ENCODE measurements at regions not wholly inside any gene's neighbourhood (a gene's known extent, or its start where the extent isn't known, plus 50 kb on each side); places are given as distances from the start of the nearest gene placed in this dataset.

- intact Hi-C loops (cut with DNase I) = no loop called here
- Histone ChIP-seq H3K27ac (no peak overlapping the region), H3K27me3 (no peaks in the 10 kb centered on the region), H3K9me3 (no peaks in the 10 kb centered on the region), H3K36me3 (no peaks in the 10 kb centered on the region), H3K4me1 (ENCODE audit: insufficient read depth) (no peaks in the 10 kb centered on the region), H3K4me3 (no peak overlapping the region)
- 91 to 94% (median 93%) methylated on average over 2 of the region's 2 CpGs for WGBS, 3 donors
- DNase-seq = no peak
- no peak for TF ChIP-seq EP300 (IDR thresholded peaks at IDR 0.05)
Measured at GRCh38 chr3:31193429-31193828, 299.0 kb upstream of the GADL1 start.

- WGBS, 3 donors = 95 to 98% (median 97%) methylated on average over 1 of the region's 1 CpG
- H3K27me3 ChIP-seq = no peaks in the 10 kb centered on the region
- no peaks in the 10 kb centered on the region for H3K9me3 ChIP-seq
- no peak overlapping the region for H3K27ac ChIP-seq
- no peak for TF ChIP-seq CTCF (IDR thresholded peaks at IDR 0.05)
- no peak for TF ChIP-seq POLR2A (IDR thresholded peaks at IDR 0.05)
- no peak for TF ChIP-seq EP300 (IDR thresholded peaks at IDR 0.05)
- no peak overlapping the region for H3K4me3 ChIP-seq
- no peaks in the 10 kb centered on the region for H3K4me1 ChIP-seq (ENCODE audit: insufficient read depth)
- H3K36me3 ChIP-seq = no peaks in the 10 kb centered on the region
- intact Hi-C loops (cut with DNase I) = no loop called here
- DNase-seq = no peak
Measured at GRCh38 chr3:31193871-31194270, 299.4 kb upstream of the GADL1 start.

- Histone ChIP-seq H3K4me1 (ENCODE audit: insufficient read depth) (no peaks in the 10 kb centered on the region), H3K4me3 (no peak overlapping the region), H3K27ac (no peak overlapping the region), H3K36me3 (no peaks in the 10 kb centered on the region), H3K9me3 (no peaks in the 10 kb centered on the region), H3K27me3 (no peaks in the 10 kb centered on the region)
- intact Hi-C loops (cut with DNase I) = no loop called here
- TF ChIP-seq POLR2A (IDR thresholded peaks at IDR 0.05) (no peak), CTCF (IDR thresholded peaks at IDR 0.05) (no peak), EP300 (IDR thresholded peaks at IDR 0.05) (no peak)
- no peak for DNase-seq
Measured at GRCh38 chr3:31196261-31196660, 301.8 kb upstream of the GADL1 start.

- Histone ChIP-seq H3K4me3 (no peak overlapping the region), H3K27ac (no peak overlapping the region), H3K9me3 (no peaks in the 10 kb centered on the region), H3K27me3 (no peaks in the 10 kb centered on the region), H3K36me3 (no peaks in the 10 kb centered on the region), H3K4me1 (ENCODE audit: insufficient read depth) (no peaks in the 10 kb centered on the region)
- no peak for TF ChIP-seq CTCF (IDR thresholded peaks at IDR 0.05)
- no peak for TF ChIP-seq POLR2A (IDR thresholded peaks at IDR 0.05)
- no peak for TF ChIP-seq EP300 (IDR thresholded peaks at IDR 0.05)
- intact Hi-C loops (cut with DNase I) = no loop called here
- peak in 4 of 5 donors; percentile 34 to 61 (median 48) for DNase-seq
- WGBS, 3 donors = 9 to 15% (median 10%) methylated on average over 7 of the region's 7 CpGs
Measured at GRCh38 chr3:31196881-31197364, 302.5 kb upstream of the GADL1 start.

GRCh38 chr3:31197941-31198340 is 303.5 kb upstream of the GADL1 start:
- Histone ChIP-seq H3K27ac (no peak overlapping the region), H3K9me3 (no peaks in the 10 kb centered on the region), H3K4me1 (ENCODE audit: insufficient read depth) (no peaks in the 10 kb centered on the region), H3K4me3 (no peak overlapping the region), H3K36me3 (no peaks in the 10 kb centered on the region), H3K27me3 (no peaks in the 10 kb centered on the region)
- intact Hi-C loops (cut with DNase I) = no loop called here
- TF ChIP-seq POLR2A (IDR thresholded peaks at IDR 0.05) (no peak), CTCF (IDR thresholded peaks at IDR 0.05) (no peak), EP300 (IDR thresholded peaks at IDR 0.05) (no peak)
- no peak for DNase-seq
- WGBS, 3 donors = 92 to 100% (median 98%) methylated on average over 2 of the region's 2 CpGs
